SIG-M5 treated with dmso at 0.1 percent for 504 hours (cell line): ENCODE measurements at regions not wholly inside any gene's neighbourhood (a gene's known extent, or its start where the extent isn't known, plus 50 kb on each side); places are given as distances from the start of the nearest gene placed in this dataset.
"Not testable (repeated sequence)": the region's sequence is repeated elsewhere in the genome, so short reads cannot be mapped to it uniquely, and the experiment has no call there.

Source experiments
- DNase-seq: peaks from one replicate; lab custom pipeline; 2025; ENCODE audit not compliant: unreplicated experiment; lab: John Stamatoyannopoulos, UW

- DNase-seq = no peak
These were observed 425.1 kb downstream of the RND3 start for GRCh38 chr2:150062416-150062815.

GRCh38 chr2:150060341-150060740 lies 427.1 kb downstream of the RND3 start:
- no peak for DNase-seq

GRCh38 chr2:150059676-150060075 lies 427.8 kb downstream of the RND3 start:
- not testable (repeated sequence) for DNase-seq

GRCh38 chr2:150052457-150052856 lies 435.0 kb downstream of the RND3 start:
- DNase-seq = no peak

GRCh38 chr2:150051004-150051403 lies 436.5 kb downstream of the RND3 start:
- DNase-seq = no peak

- no peak for DNase-seq
These were observed 437.4 kb downstream of the RND3 start for GRCh38 chr2:150050036-150050435.

GRCh38 chr2:150047620-150048222 lies 439.7 kb downstream of the RND3 start:
- DNase-seq = no peak

GRCh38 chr2:150046810-150047209 lies 440.7 kb downstream of the RND3 start:
- no peak for DNase-seq

GRCh38 chr2:150046211-150046610 lies 441.3 kb downstream of the RND3 start:
- DNase-seq = no peak

- DNase-seq = no peak
These were observed 441.9 kb downstream of the RND3 start for GRCh38 chr2:150045601-150046000.

- no peak for DNase-seq
These were observed 444.3 kb downstream of the RND3 start for GRCh38 chr2:150043172-150043500.

- no peak for DNase-seq
These were observed 444.8 kb downstream of the RND3 start for GRCh38 chr2:150042500-150043171.

- DNase-seq = no peak
These were observed 445.6 kb downstream of the RND3 start for GRCh38 chr2:150041722-150042425.

GRCh38 chr2:150036622-150037021 lies 449.0 kb upstream of the MMADHC start:
- no peak for DNase-seq

GRCh38 chr2:150034665-150035064 lies 447.1 kb upstream of the MMADHC start:
- DNase-seq = no peak

- DNase-seq = no peak
These were observed 443.0 kb upstream of the MMADHC start for GRCh38 chr2:150030436-150031190.

- no peak for DNase-seq
These were observed 440.7 kb upstream of the MMADHC start for GRCh38 chr2:150028322-150028721.

GRCh38 chr2:150027164-150027563 lies 439.6 kb upstream of the MMADHC start:
- no peak for DNase-seq

- DNase-seq = peak; percentile 22
These were observed 436.1 kb upstream of the MMADHC start for GRCh38 chr2:150023663-150024062.

- no peak for DNase-seq
These were observed 435.5 kb upstream of the MMADHC start for GRCh38 chr2:150023044-150023443.

GRCh38 chr2:150020937-150021673 lies 433.5 kb upstream of the MMADHC start:
- no peak for DNase-seq
